HepG2 (cell line): ENCODE measurements at regions not wholly inside any gene's neighbourhood (a gene's known extent, or its start where the extent isn't known, plus 50 kb on each side); places are given as distances from the start of the nearest gene placed in this dataset.

Source experiments
- ARHGAP35 ChIP-seq: sonication (generic); formaldehyde crosslinking; IDR thresholded peaks from 2 replicates; pipeline ENCODE4 v1.9.0; 2022; ENCODE audit warnings: mild to moderate bottlenecking, inconsistent platforms, moderate library complexity, missing genetic modification reagents, borderline replicate concordance
- MATR3 ChIP-seq: sonication (generic); formaldehyde crosslinking; IDR thresholded peaks from 2 replicates; pipeline ENCODE4 v1.4.0; 2020; ENCODE audit warnings: missing genetic modification reagents
- NFAT5 ChIP-seq: sonication (generic); formaldehyde crosslinking; IDR thresholded peaks from 2 replicates; pipeline ENCODE4 v1.4.0; 2020; ENCODE audit warnings: missing genetic modification reagents
- RERE ChIP-seq: IDR thresholded peaks from 2 replicates; pipeline ENCODE4 v1.6.1; 2016; ENCODE audit warnings: low read depth, missing genetic modification reagents, missing compliant biosample characterization
- RORA ChIP-seq: sonication (generic); formaldehyde crosslinking; IDR thresholded peaks from 2 replicates; pipeline ENCODE4 v1.5.0; 2020; ENCODE audit warnings: mild to moderate bottlenecking, missing genetic modification reagents, moderate library complexity
- SRF ChIP-seq: IDR thresholded peaks from 2 replicates; pipeline ENCODE4 v1.6.1; 2011; ENCODE audit warnings: mild to moderate bottlenecking, low read depth, low read length, moderate library complexity
- THAP7 ChIP-seq: sonication (generic); formaldehyde crosslinking; IDR thresholded peaks from 2 replicates; pipeline ENCODE4 v1.8.1; 2023; ENCODE audit warnings: mild to moderate bottlenecking, missing genetic modification reagents

GRCh38 chr4:42326524-42326923, 70.8 kb upstream of the SHISA3 start (continued):
- TF ChIP-seq NFAT5 (CRISPR knock-in tag) (no peak), MATR3 (CRISPR knock-in tag) (no peak), ARHGAP35 (CRISPR knock-in tag) (no peak), SRF (no peak), THAP7 (CRISPR knock-in tag) (no peak), RERE (CRISPR knock-in tag) (no peak), RORA (CRISPR knock-in tag) (no peak)
